ENCODE measurements at regions not wholly inside any gene's neighbourhood (a gene's known extent, or its start where the extent isn't known, plus 50 kb on each side); places are given as distances from the start of the nearest gene placed in this dataset.

DNA sequence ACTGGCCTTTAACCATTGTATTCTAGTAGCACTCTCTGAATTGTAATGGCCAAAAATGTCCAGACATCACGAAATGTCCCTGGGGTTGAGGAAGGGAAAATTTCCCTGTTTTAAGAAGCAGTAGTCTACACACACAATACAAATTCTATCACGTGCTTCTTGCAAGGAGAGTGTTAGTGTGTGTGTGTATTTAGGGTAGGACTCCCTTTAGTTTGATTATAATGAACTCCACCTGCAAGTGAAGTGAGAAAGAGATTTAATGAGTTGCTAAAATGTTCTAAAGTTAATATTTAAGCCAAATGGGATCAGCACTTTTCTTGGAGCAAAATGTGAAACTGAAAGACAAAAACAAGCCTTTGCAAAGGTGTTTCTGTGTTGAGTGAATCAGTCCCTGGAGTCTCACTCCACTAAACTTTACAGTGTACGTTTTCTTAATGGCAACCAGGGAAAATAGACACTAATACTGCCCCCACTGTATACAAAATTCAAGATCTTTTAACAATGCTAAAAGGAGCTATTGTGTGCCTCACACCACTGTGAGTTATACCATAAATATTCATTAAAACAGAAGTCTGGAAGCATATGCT is 590.3 kb upstream of the TENM4 start:
- TF ChIP-seq ARNT (IDR thresholded peaks at IDR 0.05), result no peak
- no peak for TF ChIP-seq FOXK2 (IDR thresholded peaks at IDR 0.05)
- ChIA-PET POLR2A (no interaction called here), CTCF (no interaction called here)

DNA sequence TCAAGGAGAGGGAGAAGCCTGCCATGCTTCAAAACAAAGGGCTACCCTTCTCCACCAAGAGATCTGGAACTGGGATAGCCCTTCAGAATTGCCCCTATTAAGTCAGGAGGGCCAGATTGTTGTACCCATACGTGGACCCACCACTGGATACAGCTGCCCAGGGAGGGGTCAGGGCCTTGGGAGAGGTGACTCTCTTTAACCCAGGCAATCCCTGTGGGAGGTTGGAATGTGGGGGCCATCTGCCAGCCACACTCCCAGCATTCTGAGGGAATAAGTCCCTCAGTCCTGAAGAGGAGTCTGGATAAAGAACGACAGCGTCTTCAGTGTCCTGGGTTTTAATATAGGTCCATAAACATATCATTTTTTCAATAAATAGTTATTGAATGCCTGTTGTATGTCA is 588.2 kb upstream of the TENM4 start:
- POLR2A ChIA-PET, result no interaction called here
- DNase-seq (ENCODE audit: extremely low spot score), result no peak
- CTCF ChIA-PET, result no interaction called here
- no peak for TF ChIP-seq ARNT (IDR thresholded peaks at IDR 0.05)
- TF ChIP-seq FOXK2 (IDR thresholded peaks at IDR 0.05), result no peak
- TF ChIP-seq NFRKB (IDR thresholded peaks at IDR 0.05), result no peak
- TF ChIP-seq, protein P1, sequence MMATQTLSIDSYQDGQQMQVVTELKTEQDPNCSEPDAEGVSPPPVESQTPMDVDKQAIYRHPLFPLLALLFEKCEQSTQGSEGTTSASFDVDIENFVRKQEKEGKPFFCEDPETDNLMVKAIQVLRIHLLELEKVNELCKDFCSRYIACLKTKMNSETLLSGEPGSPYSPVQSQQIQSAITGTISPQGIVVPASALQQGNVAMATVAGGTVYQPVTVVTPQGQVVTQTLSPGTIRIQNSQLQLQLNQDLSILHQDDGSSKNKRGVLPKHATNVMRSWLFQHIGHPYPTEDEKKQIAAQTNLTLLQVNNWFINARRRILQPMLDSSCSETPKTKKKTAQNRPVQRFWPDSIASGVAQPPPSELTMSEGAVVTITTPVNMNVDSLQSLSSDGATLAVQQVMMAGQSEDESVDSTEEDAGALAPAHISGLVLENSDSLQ (IDR thresholded peaks at IDR 0.05), result no peak
- TF ChIP-seq BHLHE40 (IDR thresholded peaks at IDR 0.05; ENCODE audit: borderline replicate concordance), result no peak
- no peak for TF ChIP-seq FOXM1 (IDR thresholded peaks at IDR 0.05; ENCODE audit: borderline replicate concordance)
- TF ChIP-seq CTBP1 (IDR thresholded peaks at IDR 0.05; ENCODE audit: borderline replicate concordance), result no peak
- TF ChIP-seq LEF1 (IDR thresholded peaks at IDR 0.05; ENCODE audit: borderline replicate concordance), result no peak
- TF ChIP-seq SUZ12 (IDR thresholded peaks at IDR 0.05), result no peak
- TF ChIP-seq L3MBTL2 (conservative IDR thresholded peaks at IDR 0.05), result no peak
- TF ChIP-seq FOXA1 (IDR thresholded peaks at IDR 0.05), result no peak
- TF ChIP-seq HDGF (IDR thresholded peaks at IDR 0.05; ENCODE audit: borderline replicate concordance), result no peak

More for the DNA sequence above, 590.3 kb upstream of the TENM4 start:
- no peak for DNase-seq (ENCODE audit: extremely low spot score)

DNA sequence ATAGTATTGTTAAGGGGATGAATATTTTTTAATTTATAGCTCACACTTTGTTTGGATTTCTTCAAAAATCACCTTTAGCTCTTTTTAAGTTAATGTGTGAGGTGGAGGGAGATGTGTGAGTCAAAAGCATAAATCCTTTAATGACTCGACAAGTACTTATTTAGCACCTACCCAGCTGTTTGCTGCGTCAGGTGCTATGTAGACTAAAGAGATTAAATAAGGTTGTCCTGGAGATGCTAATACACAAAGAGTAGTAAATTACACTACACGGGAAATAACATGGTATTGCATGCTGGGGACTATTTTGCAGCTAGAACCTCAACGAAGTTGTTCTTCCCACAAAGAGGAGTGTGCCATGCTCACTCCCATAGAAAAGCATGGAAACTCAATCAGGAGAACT is 583.3 kb upstream of the TENM4 start:
- no peak for TF ChIP-seq ELF4 (IDR thresholded peaks at IDR 0.05)
- TF ChIP-seq CTBP1 (IDR thresholded peaks at IDR 0.05; ENCODE audit: borderline replicate concordance), result no peak
- ChIA-PET CTCF (no interaction called here), POLR2A (no interaction called here)
- DNase-seq (ENCODE audit: extremely low spot score), result no peak

DNA sequence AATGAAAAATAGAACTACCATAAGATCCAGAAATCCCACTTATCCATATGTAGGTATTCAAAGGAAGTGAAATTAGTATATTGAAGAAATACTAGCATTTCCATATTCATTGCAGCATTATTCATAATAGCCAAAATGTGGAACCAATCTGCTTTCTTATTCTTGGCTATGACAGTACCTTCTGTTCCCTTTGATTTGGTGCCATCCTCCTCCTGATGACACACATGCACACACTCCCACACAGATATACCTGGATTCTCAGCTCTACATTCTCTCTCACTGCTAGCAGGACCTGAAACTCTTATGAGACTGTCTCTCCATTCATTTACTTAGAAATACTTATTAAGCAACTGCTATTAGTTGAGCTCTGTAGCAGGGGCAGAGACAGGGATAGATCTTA is 582.6 kb upstream of the TENM4 start:
- ChIA-PET POLR2A (no interaction called here), CTCF (no interaction called here)
- TF ChIP-seq FOXA1 (IDR thresholded peaks at IDR 0.05), result no peak
- no peak for TF ChIP-seq ARNT (IDR thresholded peaks at IDR 0.05)
- TF ChIP-seq FOXK2 (IDR thresholded peaks at IDR 0.05), result no peak
- no peak for TF ChIP-seq FOXM1 (IDR thresholded peaks at IDR 0.05; ENCODE audit: borderline replicate concordance)
- TF ChIP-seq TARDBP (IDR thresholded peaks at IDR 0.05), result no peak
- TF ChIP-seq SUZ12 (IDR thresholded peaks at IDR 0.05), result no peak
- no peak for TF ChIP-seq L3MBTL2 (conservative IDR thresholded peaks at IDR 0.05)
- TF ChIP-seq ELF4 (IDR thresholded peaks at IDR 0.05), result no peak
- no peak for TF ChIP-seq HDGF (IDR thresholded peaks at IDR 0.05; ENCODE audit: borderline replicate concordance)
- no peak for TF ChIP-seq NFRKB (IDR thresholded peaks at IDR 0.05)
- no peak for TF ChIP-seq SP1 (IDR thresholded peaks at IDR 0.05)
- TF ChIP-seq, protein P1 (IDR thresholded peaks at IDR 0.05), result no peak
- no peak for TF ChIP-seq CTBP1 (IDR thresholded peaks at IDR 0.05; ENCODE audit: borderline replicate concordance)
- no peak for TF ChIP-seq ZNF384 (IDR thresholded peaks at IDR 0.05)
- TF ChIP-seq BHLHE40 (IDR thresholded peaks at IDR 0.05; ENCODE audit: borderline replicate concordance), result no peak
- no peak for TF ChIP-seq LEF1 (IDR thresholded peaks at IDR 0.05; ENCODE audit: borderline replicate concordance)
- no peak for DNase-seq (ENCODE audit: extremely low spot score)

- TF ChIP-seq FOXA1 (IDR thresholded peaks at IDR 0.05) (no peak), HDGF (IDR thresholded peaks at IDR 0.05; ENCODE audit: borderline replicate concordance) (no peak), NFRKB (IDR thresholded peaks at IDR 0.05) (no peak), SUZ12 (IDR thresholded peaks at IDR 0.05) (no peak)
- no peak for DNase-seq (ENCODE audit: extremely low spot score)
- POLR2A ChIA-PET, result no interaction called here
- CTCF ChIA-PET, result no interaction called here
Measured at GRCh38 chr11:80010536-80010935, 569.7 kb upstream of the TENM4 start.

DNA sequence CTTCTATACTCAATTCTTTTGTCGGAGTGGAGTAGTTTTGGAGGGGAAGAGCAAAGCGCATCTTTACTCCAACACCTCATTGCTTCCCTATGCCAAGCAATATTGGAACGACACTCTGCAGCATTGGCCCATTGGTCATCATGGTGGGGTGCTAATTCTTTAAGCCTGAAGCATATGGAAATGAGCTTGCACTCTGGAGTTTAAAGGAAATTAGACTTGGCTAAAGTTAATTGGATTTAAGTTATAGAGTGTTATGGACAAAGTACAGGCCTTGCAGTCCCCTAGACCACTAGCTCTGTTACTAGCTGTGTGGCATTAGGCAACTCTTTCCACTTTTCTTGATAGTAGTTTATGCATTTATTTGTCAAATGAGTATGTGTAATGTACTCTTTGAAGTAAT is 568.3 kb upstream of the TENM4 start:
- TF ChIP-seq ARNT (IDR thresholded peaks at IDR 0.05), result no peak
- TF ChIP-seq TARDBP (IDR thresholded peaks at IDR 0.05), result no peak
- no peak for TF ChIP-seq SP1 (IDR thresholded peaks at IDR 0.05)
- TF ChIP-seq BHLHE40 (IDR thresholded peaks at IDR 0.05; ENCODE audit: borderline replicate concordance), result no peak
- TF ChIP-seq LEF1 (IDR thresholded peaks at IDR 0.05; ENCODE audit: borderline replicate concordance), result no peak
- CTCF ChIA-PET, result no interaction called here

DNA sequence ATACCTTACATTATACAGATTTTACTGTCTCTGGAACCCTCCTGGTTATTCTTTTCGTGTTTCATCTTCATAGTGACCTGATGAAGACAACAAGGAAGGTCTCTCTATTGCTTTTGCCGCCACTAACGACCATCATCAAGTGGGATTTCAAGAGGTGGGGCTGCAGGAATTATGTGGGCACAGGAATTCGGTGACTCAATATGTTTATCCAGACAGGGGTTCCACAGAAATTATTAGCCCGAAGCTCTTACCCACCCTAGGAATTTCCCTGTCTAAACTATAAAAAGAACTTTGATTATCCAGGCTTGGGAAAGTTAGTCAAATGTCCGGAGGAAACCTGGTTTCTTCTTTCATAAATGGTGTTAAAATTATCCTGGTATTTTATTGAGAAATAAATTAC is 566.8 kb upstream of the TENM4 start:
- TF ChIP-seq LEF1 (IDR thresholded peaks at IDR 0.05; ENCODE audit: borderline replicate concordance), result no peak
- no peak for TF ChIP-seq SUZ12 (IDR thresholded peaks at IDR 0.05)
- no peak for TF ChIP-seq CTBP1 (IDR thresholded peaks at IDR 0.05; ENCODE audit: borderline replicate concordance)
- TF ChIP-seq, protein P1 (IDR thresholded peaks at IDR 0.05), result no peak
- no peak for TF ChIP-seq ZNF384 (IDR thresholded peaks at IDR 0.05)
- TF ChIP-seq ELF4 (IDR thresholded peaks at IDR 0.05), result no peak
- TF ChIP-seq ARNT (IDR thresholded peaks at IDR 0.05), result no peak
- no peak for TF ChIP-seq BHLHE40 (IDR thresholded peaks at IDR 0.05; ENCODE audit: borderline replicate concordance)
- no peak for TF ChIP-seq NFRKB (IDR thresholded peaks at IDR 0.05)
- no peak for TF ChIP-seq FOXM1 (IDR thresholded peaks at IDR 0.05; ENCODE audit: borderline replicate concordance)
- TF ChIP-seq SP1 (IDR thresholded peaks at IDR 0.05), result no peak
- TF ChIP-seq L3MBTL2 (conservative IDR thresholded peaks at IDR 0.05), result no peak
- ChIA-PET POLR2A (no interaction called here), CTCF (interaction anchor here (0.6 kb wide), 1 partner anchor 56 kb away, joined by 3 read pairs; no protein-coding TSS in a partner anchor)
- DNase-seq (ENCODE audit: extremely low spot score), result no peak

More for the DNA sequence above, 568.3 kb upstream of the TENM4 start:
- DNase-seq (ENCODE audit: extremely low spot score), result no peak
- POLR2A ChIA-PET, result interaction anchor here (0.6 kb wide), 1 partner anchor 32 kb away, joined by 3 read pairs; no protein-coding TSS in a partner anchor
